Adrenal gland (tissue), 9 donors: ENCODE measurements at regions not wholly inside any gene's neighbourhood (a gene's known extent, or its start where the extent isn't known, plus 50 kb on each side); places are given as distances from the start of the nearest gene placed in this dataset.

Experiments
- DNase-seq, 7 donors: peaks; one replicate each; pipeline ENCODE4 v3.0.0-alpha.2; 2019 to 2020
- H3K27ac ChIP-seq, 5 donors: fragments of 200-600 bp; sonication (generic) in 4 of 5; 1 replicate in 3 of 5; 2 replicates in 2 of 5; pipeline versions ENCODE4 v1.5.1 to v1.8.0; 2016 to 2020; ENCODE audit warnings: mild to moderate bottlenecking in 1 of 5
- H3K27me3 ChIP-seq: fragments of 200-600 bp; 2 replicates; pipeline ENCODE4 v1.8.0; 2021
- H3K36me3 ChIP-seq, 2 donors: fragments of 200-600 bp; replicated peaks in 1 of 2; 1 replicate in 1 of 2; 2 replicates in 1 of 2; pipeline versions ENCODE4 v1.5.1 to v1.8.0; 2018 to 2022
- H3K4me1 ChIP-seq, 2 donors: fragments of 200-600 bp; replicated peaks in 1 of 2; 1 replicate in 1 of 2; 2 replicates in 1 of 2; pipeline versions ENCODE4 v1.5.1 to v1.8.0; 2018 to 2021
- H3K4me3 ChIP-seq, 4 donors: fragments of 200-600 bp; sonication (generic) in 3 of 4; one replicate each; pipeline ENCODE4 v1.5.1; 2016 to 2018
- H3K9me3 ChIP-seq, 3 donors: fragments of 200-600 bp; sonication (generic) in 1 of 3; replicated peaks in 1 of 3; 1 replicate in 2 of 3; 2 replicates in 1 of 3; pipeline versions ENCODE4 v1.5.1 to v1.8.0; 2016 to 2021
- CTCF ChIP-seq, 6 experiments: fragments of 450-650 bp in 4 of 6; fragments of 200-600 bp in 2 of 6; sonication (generic) in 1 of 6; IDR thresholded peaks; 1 replicate in 5 of 6; 2 replicates in 1 of 6; pipeline versions ENCODE4 v1.5.1 to v1.8.0; 2016 to 2021; ENCODE audit warnings: antibody characterized with exemption in 6 of 6, mild to moderate bottlenecking in 2 of 6, moderate library complexity in 1 of 6
- POLR2A ChIP-seq, 2 donors: fragments of 450-650 bp; IDR thresholded peaks; one replicate each; pipeline ENCODE4 v1.6.1; 2017; ENCODE audit warnings: antibody characterized with exemption in 2 of 2, mild to moderate bottlenecking in 2 of 2, moderate library complexity in 1 of 2
- WGBS, 4 donors: extraction: QIAGEN DNeasy Blood & Tissue Kit in 2 of 4; methylation state at CpG; one replicate each; pipeline versions ENCODE4 v1.1.5 to v1.1.7; 2013 to 2017; 5-methylcytosine and 5-hydroxymethylcytosine counted together
- intact Hi-C, 2 donors: fragments of 100-400 bp; cut with DNase I; formaldehyde crosslinking; loops; one replicate each; pipeline versions ENCODE4 v1.14.1 to v1.15.0; 2022 to 2023
- donor health status: healthy with polysubstance abuse.
- donor health status: Bipolar disorder and iron deficiency.
- donor health status: DM: yes; HTN: yes; CAD: no.
- donor health status: DM: no; HTN: no; CAD: no.
- donor health status: DM: no; HTN: no; CAD: no.

- Histone ChIP-seq H3K4me3 (no peak overlapping the region), H3K27me3 (no peaks in the 10 kb centered on the region), H3K9me3 (no peaks in the 10 kb centered on the region), H3K27ac (no peak overlapping the region), H3K4me1 (no peaks in the 10 kb centered on the region), H3K36me3 (no peaks in the 10 kb centered on the region)
- intact Hi-C loops: no loop called here
- WGBS, 4 donors: 74 to 85% (median 77%) methylated on average over 4 of the region's 4 CpGs
- no peak for TF ChIP-seq POLR2A (IDR thresholded peaks at IDR 0.05)
- no peak for TF ChIP-seq CTCF (IDR thresholded peaks at IDR 0.05)
- DNase-seq: no peak
Measured at GRCh38 chr10:8463853-8464252, 409.4 kb downstream of the GATA3 start.

- Histone ChIP-seq H3K36me3 (no peaks in the 10 kb centered on the region), H3K9me3 (no peaks in the 10 kb centered on the region), H3K27me3 (no peaks in the 10 kb centered on the region), H3K4me3 (no peak overlapping the region), H3K4me1 (no peaks in the 10 kb centered on the region), H3K27ac (no peak overlapping the region)
- no peak for TF ChIP-seq POLR2A (IDR thresholded peaks at IDR 0.05)
- TF ChIP-seq CTCF (IDR thresholded peaks at IDR 0.05): no peak
- intact Hi-C loops: no loop called here
- WGBS, 4 donors: 77 to 88% (median 81%) methylated on average over 3 of the region's 3 CpGs
- no peak for DNase-seq
Measured at GRCh38 chr10:8468477-8468876, 414.0 kb downstream of the GATA3 start.

- Histone ChIP-seq H3K4me1 (no peaks in the 10 kb centered on the region), H3K27ac (no peak overlapping the region), H3K36me3 (no peaks in the 10 kb centered on the region), H3K4me3 (no peak overlapping the region), H3K9me3 (no peaks in the 10 kb centered on the region), H3K27me3 (no peaks in the 10 kb centered on the region)
- WGBS, 4 donors: 57 to 72% (median 64%) methylated on average over 2 of the region's 2 CpGs
- intact Hi-C loops: no loop called here
- TF ChIP-seq POLR2A (IDR thresholded peaks at IDR 0.05): no peak
- TF ChIP-seq CTCF (IDR thresholded peaks at IDR 0.05): peak in 1 of 6 experiments; percentile 10
- DNase-seq: no peak
Measured at GRCh38 chr10:8473205-8473604, 418.7 kb downstream of the GATA3 start.

- Histone ChIP-seq H3K4me3 (no peak overlapping the region), H3K9me3 (no peaks in the 10 kb centered on the region), H3K27ac (no peak overlapping the region), H3K36me3 (no peaks in the 10 kb centered on the region), H3K27me3 (no peaks in the 10 kb centered on the region), H3K4me1 (no peaks in the 10 kb centered on the region)
- TF ChIP-seq CTCF (IDR thresholded peaks at IDR 0.05) (no peak), POLR2A (IDR thresholded peaks at IDR 0.05) (no peak)
- intact Hi-C loops: no loop called here
- no peak for DNase-seq
- 52 to 82% (median 71%) methylated on average over 1 of the region's 1 CpG for WGBS, 4 donors
Measured at GRCh38 chr10:8477300-8477699, 422.8 kb downstream of the GATA3 start.
